K562 (cell line): ENCODE measurements at regions not wholly inside any gene's neighbourhood (a gene's known extent, or its start where the extent isn't known, plus 50 kb on each side); places are given as distances from the start of the nearest gene placed in this dataset.

Source experiments
- ETV5 ChIP-seq: sonication (generic); formaldehyde crosslinking; IDR thresholded peaks from 2 replicates; pipeline ENCODE4 v1.4.0; 2020; ENCODE audit warnings: low read depth, mild to moderate bottlenecking, missing genetic modification reagents
- GABPA ChIP-seq: fragments of 200-800 bp; sonication (Bioruptor generic); conservative IDR thresholded peaks from 2 replicates; pipeline ENCODE4 v1.6.1; 2016; ENCODE audit warnings: low read depth, missing genetic modification characterization, missing compliant biosample characterization
- POLR3A ChIP-seq: IDR thresholded peaks from 2 replicates; pipeline ENCODE4 v1.6.1; 2011; ENCODE audit warnings: borderline replicate concordance, mild to moderate bottlenecking, moderate library complexity; ENCODE audit not compliant: insufficient read length, insufficient read depth; ENCODE audit errors: extremely low read depth
- TF ChIP-seq, protein P1 (sequence below): sonication (generic); formaldehyde crosslinking; IDR thresholded peaks from 2 replicates; pipeline ENCODE4 v1.8.0; 2023; ENCODE audit warnings: mild to moderate bottlenecking, missing genetic modification reagents

DNA sequence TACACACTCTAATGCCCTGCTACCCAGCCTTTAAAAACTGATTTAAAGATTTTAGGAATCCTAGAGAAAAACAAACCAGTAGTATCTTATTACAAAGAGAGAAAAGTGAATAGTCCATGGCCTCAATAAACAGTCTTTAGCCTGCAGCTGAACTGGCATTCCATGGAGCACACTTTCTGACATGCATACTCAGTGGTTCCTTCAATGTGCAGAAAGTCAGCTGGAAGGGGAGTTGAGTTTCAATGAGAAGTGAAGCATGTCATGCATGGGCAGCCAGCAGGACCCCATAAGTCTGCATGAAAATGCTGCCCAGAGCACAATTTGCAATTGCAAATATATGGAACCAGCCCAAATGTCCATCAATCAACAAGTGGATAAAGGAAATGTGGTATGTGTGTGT lies 273.7 kb downstream of the UQCRFS1 start:
- no peak for TF ChIP-seq GABPA (tag)
- no peak for TF ChIP-seq ETV5 (CRISPR knock-in tag)
- TF ChIP-seq, protein P1, sequence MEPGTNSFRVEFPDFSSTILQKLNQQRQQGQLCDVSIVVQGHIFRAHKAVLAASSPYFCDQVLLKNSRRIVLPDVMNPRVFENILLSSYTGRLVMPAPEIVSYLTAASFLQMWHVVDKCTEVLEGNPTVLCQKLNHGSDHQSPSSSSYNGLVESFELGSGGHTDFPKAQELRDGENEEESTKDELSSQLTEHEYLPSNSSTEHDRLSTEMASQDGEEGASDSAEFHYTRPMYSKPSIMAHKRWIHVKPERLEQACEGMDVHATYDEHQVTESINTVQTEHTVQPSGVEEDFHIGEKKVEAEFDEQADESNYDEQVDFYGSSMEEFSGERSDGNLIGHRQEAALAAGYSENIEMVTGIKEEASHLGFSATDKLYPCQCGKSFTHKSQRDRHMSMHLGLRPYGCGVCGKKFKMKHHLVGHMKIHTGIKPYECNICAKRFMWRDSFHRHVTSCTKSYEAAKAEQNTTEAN (CRISPR knock-in tag), result no peak
- no peak for TF ChIP-seq POLR3A
